ENCODE measurements at regions not wholly inside any gene's neighbourhood (a gene's known extent, or its start where the extent isn't known, plus 50 kb on each side); places are given as distances from the start of the nearest gene placed in this dataset.
A peak's percentile ranks its signal among the peaks of the same experiment; 100 is the strongest.
"Not testable (repeated sequence)": the region's sequence is repeated elsewhere in the genome, so short reads cannot be mapped to it uniquely, and the experiment has no call there.

DNA sequence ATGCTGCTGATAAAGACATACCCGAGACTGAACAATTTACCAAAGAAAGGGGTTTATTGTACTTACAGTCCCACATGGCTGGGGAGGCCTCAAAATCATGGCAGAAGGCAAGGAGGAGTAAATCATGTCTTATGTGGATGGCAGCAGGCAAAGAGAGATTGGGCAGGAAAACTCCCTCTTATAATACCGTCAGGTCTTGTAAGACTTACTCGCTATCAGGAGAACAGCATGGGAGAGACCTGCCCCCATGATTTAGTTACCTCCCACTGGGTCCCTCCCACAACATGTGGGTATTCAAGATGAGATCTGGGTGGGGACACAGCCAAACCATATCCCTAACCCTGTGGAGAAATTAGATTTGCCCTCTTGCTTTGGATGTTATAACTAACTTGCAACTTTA, 1068.0 kb upstream of the ZEB2 start:
- no peak for DNase-seq (ENCODE audit: low spot score)

DNA sequence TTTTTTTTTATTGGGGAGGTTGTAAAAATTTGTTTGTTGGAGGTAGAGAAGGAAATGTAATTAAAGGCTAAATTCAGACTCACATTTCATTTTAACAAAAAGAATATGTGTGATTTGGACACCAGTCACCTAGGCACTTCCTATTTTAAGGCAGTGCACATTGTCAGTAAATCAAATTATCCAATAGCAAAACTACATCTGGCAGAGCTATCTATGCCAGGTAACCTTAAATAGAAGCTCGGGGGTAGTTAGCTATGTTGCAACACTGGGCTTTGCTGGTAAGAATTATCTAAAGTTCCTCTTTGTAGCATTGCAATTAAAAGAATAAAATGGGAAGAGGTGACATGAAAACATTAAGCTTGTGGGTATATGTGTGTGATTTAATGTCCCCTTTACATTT, 1064.4 kb upstream of the ZEB2 start:
- no peak for DNase-seq (ENCODE audit: low spot score)

DNA sequence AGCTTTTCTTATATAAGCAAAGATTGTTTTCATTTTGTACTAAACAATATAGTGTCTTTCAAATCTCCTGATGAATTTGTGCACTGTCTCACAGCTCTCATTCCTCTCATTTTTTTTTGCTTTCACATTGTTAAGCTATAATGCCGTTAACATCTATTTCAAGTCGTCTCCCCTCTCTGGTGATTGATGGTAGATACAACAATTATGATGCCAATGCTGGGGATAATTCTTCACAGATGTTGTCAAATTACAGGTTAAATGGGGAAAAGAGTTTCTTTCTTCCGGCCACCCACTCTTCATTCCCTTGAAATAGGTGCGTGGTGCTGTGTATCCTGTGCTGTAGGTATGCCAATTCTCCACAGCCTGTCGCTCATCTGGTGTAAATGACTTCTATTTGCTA, 1053.7 kb upstream of the ZEB2 start:
- DNase-seq (ENCODE audit: low spot score): no peak

DNA sequence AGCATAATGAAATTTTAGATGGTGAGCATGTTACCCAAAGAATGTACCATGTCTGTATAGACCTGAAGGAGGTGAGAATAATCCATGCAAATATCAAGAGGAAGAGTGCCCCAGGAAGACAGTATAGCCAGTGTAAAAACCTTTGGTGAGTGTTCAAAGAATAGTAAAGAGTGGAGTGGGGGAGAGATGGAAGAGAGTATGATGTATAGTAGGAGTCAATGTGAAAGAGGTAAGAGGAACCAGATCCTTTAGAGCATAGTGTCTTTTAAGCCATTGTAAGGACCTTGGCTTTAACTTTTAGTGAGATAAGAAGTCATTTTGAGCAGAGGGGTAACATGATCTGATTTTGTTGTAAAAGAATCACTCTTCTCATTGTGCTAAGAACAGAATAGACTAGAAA, 1052.3 kb upstream of the ZEB2 start:
- DNase-seq (ENCODE audit: low spot score): no peak

DNA sequence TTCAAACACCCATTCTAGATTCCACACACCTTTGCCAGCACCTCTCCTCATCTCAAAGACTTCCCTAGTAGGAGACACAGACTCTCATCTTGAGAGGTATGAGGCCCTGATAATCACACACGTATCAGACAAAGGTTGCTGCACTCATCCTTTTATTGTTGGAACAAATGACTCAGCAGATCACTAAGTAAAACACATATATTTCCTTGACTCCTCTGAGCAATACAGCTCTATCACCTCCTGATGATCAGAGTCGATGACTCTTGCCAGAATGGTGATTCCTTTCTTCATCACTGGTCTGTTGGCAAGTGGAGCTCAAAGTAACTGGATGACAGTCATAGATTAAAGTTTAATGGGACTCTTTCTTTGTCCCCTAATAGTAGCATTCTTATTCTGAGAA, 1049.2 kb upstream of the ZEB2 start:
- no peak for DNase-seq (ENCODE audit: low spot score)

DNA sequence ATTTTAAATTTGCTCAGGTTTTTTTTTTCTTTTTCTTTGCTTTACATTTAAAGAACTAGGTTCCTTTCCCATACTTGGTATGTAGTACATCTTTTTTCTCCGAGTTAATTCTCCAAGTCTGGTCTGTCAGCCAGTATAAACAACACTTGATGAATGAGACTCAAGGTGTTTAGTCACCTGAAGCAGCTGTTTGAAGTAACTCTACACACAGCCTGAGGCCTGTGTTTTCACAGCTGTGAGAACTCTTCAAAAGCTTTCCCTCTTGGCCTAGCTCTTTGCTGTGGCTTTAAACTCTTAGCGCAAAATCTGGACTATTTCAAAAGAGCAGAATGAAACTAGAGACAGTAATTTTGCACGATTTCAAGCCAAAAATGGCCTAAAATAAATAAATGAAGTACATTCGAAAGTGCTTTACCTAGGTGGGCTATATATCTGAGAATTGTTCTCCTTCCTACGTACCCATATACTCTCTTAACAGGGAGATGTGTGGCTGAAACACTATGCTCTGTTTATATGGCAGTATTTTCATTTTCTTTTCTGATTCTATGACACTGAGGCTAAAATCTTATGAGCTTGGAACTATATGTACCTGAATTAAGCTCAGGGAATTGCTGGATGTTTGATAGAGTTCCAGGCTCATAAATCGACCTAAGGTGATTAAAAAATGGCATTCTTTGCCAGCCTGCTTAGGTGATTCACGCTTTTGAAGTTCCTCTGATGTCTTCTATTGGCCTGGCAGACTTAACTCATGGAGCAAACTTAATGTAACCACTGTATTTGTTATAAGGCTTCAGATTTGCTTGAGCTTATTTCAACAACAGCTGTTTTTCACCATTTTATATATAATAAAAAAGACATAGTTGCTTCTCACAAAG, 1044.1 kb upstream of the ZEB2 start:
- peak; percentile 16 for DNase-seq (ENCODE audit: low spot score)

DNA sequence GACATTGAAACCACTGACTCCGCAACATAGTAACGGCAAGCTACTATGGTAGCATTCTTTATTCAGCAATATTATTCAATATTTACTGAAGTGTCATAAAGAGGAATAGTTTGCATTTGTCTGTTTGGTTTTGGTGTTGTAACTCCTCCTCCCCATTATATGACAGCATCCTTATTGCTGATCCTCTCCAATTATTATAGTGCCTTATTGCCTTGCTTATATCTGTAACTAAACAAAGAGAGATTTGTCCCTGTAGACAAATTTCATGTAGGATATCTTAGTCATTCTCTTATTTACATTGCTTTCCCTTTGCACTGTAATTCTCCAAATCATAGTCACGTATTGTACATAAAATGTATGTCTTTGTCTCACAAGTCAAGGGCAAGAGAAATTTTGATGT, 1041.2 kb upstream of the ZEB2 start:
- DNase-seq (ENCODE audit: low spot score): no peak

DNA sequence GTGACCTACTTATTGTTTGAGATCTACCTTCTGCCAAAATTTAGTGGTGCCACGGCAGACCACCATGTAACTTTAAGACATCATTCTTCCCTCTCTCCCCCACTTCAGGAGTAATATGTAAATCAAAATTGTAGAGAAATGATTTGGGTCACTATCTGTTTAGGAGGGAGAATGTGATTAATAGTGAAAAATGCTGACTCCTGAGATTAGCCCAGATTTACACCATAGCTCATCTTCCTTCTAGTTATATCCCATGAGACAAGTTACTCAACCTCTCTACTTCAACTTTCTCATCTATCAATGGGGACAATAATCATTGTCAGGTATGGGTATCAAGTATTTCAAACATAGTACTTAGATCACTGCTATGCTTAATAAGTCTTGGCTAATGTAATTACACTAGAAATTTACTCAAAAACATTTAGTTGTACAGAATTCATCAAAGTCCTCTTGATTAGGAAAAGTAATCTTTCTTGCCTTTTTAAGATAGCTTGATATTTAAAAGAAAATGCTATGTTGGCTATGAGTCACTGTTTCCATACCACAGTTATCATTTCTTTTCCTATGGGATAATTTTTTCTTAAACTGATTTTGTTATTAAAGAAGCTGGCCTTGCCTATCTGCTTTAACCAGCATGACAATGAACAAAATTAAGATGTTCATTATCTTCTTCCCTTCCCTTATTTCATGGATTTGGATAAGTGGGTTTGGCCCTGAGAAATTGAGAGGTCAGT, 1038.9 kb upstream of the ZEB2 start:
- no peak for DNase-seq (ENCODE audit: low spot score)

DNA sequence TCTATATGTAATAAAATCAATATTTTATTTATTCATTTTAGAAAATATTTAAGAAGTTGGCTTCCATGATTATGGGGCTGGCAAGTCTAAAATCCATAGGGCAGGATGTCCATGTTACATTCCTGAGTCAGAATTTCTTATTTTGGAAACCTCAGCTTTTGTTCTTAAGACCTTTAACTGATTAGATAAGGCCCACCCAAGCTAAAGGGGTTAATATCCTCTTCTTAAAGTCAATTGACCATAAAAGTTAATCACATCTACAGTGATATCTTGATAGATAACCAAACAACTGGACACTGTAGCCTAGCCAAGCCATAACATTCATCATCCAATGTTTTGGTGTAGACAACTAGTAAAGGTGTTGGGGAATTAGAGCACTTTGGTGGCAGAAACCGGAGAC, 1035.4 kb upstream of the ZEB2 start:
- DNase-seq (ENCODE audit: low spot score): no peak

DNA sequence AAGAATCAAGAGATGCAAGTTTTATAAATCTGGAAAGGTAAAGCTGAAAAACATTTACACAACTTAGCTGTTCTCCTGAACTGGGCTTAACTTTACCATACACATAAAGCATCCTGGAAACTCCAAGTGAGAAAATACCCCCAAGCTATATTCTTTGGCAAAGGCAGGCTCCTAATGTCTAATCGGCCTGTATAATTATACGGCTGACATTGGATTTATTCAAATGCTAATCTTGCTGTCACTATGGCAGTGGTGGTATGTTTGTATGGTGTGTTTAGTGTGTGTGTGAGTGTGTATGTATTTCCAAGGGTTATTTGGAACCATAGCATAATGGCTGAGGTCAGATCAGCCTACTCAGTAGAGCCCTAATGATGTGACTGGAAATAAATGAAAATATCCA, 1031.8 kb upstream of the ZEB2 start:
- DNase-seq (ENCODE audit: low spot score): no peak

DNA sequence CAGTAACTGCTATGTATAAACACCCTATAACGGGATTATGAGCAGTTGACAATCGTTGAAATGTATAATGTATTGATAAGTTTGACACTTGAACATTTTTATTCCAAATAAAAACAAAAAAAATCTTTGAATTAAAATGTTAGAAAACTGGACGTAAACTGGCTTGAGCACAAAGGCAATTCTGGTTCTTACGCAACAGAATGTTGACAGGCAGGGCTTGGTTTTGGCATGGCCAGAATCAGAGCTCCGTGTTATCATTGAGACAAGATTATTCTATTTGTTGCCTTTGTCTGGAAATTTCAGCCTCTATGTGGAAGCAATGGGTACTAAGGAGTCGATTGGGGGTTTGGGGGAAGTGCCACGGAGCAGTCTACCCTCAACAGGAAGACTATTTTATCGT, 1028.6 kb upstream of the ZEB2 start:
- DNase-seq (ENCODE audit: low spot score): no peak

DNA sequence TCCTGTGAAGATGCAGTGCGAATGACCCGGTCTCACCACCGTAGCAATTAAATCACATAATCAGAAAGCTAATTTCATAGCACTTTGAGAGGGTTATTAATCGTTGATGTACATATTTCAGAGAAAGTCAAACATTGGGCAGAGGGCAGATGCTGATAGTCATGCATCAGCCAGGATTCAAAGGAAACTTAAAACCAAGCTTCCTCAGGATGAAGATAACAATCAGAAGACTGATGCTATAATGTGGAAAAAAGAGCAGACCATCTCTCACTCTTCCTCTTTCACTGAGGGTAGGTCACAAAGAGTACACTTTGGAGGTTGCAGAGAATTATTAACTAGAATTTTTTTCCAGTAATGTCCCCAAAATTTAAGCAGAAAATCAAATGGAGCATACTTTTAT, 1027.7 kb upstream of the ZEB2 start:
- DNase-seq (ENCODE audit: low spot score): no peak

DNA sequence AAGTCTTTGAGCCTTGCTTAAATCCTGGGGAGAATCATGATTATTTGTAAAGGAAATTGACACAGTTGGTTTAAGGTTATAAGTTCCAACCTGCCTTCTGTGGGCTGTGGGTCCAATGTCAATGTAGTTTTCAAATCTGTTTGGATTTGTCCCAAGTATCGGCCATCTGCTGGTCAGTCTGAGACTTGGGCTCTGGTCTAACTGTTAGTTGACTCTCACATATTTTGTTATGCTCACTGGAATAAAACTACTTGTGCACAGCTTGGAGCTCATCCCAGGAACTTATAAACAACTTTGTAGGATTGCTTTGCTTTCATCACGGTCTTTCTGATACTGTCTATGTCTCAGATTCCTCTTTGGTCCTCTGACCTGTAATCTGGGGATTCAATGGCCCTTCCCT, 1026.2 kb upstream of the ZEB2 start:
- DNase-seq (ENCODE audit: low spot score): no peak

DNA sequence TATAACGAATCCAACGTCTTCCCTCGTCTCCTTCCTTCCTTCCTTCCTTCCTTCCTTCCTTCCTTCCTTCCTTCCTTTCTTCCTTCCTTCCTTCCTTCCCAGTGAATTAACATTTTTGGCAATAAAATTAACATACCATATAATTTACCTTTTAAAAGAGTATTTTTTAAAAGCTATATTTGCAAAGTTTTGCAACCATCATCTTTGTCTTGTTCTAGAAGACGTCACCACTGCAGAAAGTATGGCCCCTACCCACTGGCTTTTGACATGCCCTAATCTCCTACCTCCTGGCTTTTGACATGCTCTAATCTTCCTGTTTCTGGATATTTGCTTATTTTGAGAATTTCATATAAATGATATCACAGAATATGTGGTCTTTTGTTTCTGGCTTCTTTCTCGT, 1023.9 kb upstream of the ZEB2 start:
- DNase-seq (ENCODE audit: low spot score): no peak

DNA sequence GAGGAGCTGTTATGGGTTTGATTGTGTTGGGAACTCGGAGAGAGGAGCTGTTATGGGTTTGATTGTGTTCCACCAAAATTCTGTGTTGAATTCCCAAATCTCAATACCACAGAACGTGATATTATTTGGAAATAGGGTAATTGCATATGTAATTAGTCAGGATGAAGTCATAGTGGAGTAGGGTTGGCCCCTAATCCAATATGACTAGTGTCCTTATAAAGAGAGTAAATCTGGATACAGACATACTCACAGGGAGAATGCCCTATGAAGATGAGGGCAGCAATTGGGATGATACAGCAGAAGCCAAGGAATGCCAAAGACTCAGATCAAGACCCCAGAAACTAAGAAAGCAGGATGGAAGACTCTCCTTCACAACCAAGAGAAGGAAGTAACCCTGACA, 1023.2 kb upstream of the ZEB2 start:
- no peak for DNase-seq (ENCODE audit: low spot score)

DNA sequence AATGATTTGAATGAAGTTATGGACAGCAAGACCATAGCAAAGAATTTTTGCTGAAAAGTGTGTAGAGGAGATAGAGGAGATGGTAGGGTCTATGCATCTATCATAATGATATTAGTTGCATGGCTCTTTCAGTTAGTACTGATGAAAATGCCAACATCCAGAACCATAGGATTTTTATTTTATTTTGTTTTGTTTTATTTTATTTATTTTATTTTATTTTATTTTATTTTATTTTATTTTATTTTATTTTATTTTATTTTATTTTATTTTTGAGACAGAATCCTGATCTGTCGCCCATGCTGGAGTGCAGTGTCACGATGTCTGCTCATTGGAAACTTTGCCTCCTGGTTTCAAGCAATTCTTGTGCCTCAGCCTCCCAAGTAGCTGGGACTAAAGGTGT, 1021.1 kb upstream of the ZEB2 start:
- DNase-seq (ENCODE audit: low spot score): no peak

DNA sequence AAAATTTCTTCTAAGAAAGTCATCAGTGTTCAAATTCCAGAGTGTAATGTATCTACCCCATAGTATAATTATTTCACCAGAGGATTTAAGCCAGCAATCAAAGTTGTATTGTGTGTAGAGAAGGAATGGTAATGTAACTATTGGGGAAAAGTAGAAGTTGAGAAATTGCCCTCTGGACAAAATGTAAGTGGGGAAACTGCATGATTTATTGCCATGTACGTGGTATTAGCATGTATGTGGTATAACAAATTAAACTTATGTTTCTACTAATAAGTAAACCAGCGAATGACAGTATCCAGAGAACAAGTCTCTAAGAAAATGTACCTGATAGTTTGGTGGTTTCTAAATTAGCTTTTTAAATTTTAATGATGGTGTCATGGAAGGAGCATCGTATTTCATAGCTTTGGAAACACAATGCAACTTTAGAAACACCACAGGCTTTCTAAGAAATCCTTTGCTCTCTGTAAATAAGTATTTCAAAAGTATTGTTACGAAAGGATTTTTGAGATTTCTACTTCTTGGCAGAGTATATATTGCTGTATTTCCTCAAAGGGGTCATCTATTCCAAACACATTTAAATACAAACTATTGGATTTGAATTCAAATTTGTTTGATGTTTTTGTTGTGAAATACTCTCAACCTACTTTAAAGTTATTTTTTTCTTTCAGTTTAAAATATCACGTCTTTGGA, 1018.9 kb upstream of the ZEB2 start:
- no peak for DNase-seq (ENCODE audit: low spot score)

DNA sequence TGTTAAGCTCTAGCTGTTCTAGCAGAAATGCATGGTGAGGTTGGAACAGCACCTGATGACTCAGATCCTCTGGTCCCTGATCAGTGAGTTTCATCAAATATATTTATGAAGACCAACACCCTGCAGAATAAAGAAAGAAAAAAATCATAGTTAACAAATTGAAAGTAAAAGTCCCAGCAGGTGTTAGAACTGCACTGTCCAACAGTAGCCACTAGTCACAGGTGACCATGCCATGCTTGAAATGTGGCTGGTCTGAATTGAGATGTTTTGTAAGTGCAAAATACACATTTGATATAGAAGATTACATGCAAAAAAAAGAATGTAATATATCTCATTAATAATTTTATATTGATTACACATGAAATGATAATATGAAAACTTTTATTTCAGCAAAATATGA, 1010.7 kb upstream of the ZEB2 start:
- DNase-seq (ENCODE audit: low spot score): no peak

DNA sequence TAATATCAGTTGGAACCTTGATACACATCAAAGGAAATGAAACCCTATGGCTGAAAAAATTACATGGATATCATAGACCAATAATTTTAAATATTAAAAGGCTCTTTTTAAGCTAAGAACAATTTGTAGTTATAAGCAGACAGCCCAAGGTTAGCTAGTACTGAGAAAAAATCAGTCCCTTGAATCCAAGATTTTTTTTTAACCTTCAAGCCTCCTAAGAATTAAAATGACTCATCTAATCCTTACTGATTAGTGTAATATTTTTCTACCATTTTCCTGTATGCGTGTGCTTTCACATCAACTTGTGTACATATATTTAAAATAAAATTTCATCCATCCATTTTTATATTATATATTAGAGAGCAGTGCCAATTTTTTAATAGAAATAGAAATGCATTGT, 1004.9 kb upstream of the ZEB2 start:
- DNase-seq (ENCODE audit: low spot score): no peak

DNA sequence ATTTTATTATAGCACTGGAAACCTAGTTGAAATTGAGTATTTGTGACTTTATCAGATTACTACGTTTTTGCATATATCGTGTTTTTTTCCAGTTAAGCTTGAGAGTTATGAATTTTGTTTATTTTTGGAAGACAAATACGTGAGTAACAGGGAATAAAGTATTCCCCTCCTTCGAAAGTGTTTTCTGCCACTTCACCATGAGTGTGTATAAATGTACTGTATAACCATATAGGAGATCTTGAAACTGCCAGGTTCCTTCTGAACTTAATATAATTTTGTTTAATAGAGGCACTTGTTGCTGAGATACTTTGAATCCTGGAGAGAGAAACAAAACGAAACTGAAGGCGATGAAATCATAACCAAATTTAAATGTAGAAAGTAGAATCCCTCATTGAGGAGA, 1004.4 kb upstream of the ZEB2 start:
- DNase-seq (ENCODE audit: low spot score): no peak

DNA sequence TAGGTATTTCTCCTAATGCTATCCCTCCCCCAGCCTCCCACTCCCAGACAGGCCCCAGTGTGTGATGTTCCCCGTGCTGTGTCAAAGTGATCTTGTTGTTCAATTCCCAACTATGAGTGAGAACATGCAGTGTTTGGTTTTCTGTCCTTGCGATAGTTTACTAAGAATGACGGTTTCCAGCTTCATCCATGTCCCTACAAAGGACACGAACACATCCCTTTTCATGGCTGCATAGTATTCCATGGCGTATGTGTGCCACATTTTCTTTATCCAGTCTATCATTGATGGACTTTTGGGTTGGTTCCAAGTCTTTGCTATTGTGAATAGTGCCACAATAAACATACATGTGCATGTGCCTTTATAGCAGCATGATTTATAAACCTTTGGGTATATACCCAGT, 999.3 kb upstream of the ZEB2 start:
- DNase-seq (ENCODE audit: low spot score): not testable (repeated sequence)

DNA sequence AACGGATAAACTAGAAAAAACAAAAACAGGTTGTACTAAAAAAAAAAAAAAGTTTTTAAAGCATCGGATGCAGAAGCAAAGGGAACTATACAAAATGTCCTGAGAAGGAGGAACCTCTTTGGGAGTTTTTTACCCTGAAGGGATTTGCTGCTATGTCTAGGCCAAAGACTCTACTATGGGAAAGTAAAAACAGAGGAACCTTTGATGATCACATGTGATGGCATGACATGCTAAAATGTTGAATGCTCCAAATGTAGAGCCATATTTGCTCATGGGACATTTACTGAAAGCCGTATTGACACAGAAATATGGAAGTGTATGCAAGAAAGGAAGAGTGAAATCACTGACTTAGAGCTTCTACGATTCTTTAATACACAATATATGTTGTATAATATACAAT, 992.0 kb upstream of the ZEB2 start:
- DNase-seq (ENCODE audit: low spot score): no peak

DNA sequence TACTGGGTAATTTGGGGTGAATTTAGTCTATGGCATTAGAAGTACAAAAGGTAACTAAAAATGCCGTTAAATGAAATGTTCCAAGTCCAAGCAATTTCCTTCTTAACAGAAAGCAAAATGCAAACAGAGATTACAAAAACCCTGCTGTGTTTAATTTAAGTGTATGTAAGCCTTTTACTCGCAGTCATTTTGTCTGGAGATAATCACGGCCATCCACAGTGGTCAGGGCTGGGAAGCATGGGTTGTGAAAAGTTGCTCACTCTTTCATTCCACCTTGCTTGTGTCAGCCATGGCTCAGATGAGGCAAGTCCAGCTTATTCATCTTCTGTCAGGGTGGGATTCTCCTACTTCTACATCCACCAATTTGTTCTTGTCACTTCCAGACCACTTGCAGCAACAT, 983.6 kb upstream of the ZEB2 start:
- DNase-seq (ENCODE audit: low spot score): no peak

Measured in SW480 (cell line).